ENCODE measurements at regions not wholly inside any gene's neighbourhood (a gene's known extent, or its start where the extent isn't known, plus 50 kb on each side); places are given as distances from the start of the nearest gene placed in this dataset.

DNA sequence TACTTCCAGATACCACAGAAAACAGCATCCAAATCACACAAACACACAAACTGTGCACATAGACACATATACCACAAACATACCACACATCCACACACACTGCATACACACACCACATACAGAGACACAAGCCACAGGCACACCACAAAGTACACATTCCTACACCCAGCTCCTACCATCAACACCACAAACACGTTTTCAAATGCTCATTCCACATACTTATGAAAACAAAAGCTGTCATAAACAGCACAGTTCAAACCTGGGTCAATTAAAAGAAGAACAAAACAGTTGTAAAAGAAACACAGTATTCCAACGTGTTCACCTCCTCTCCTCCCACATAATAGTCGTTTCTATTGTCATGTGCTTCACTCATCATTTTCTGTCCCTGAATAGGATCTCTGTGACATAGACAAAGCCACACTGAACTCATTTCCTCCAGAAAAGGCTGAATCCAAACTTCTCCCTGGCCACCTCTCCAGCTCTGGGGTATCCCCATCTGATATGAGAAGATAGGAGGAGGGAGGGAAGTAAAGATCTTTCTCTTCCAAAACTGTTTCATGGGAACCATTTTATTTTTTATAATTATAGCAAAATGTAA, 89.2 kb downstream of the CXCL12 start:
- H3K27me3 Mint-ChIP-seq: peaks cover 10% of the 10 kb centered on the region
- POLR2A ChIA-PET: no interaction called here
- H3K4me3 Mint-ChIP-seq: no peak overlapping the region
- no peak for DNase-seq
- no peak overlapping the region for H3K27ac Mint-ChIP-seq
- CTCF ChIA-PET: no interaction called here
- H3K9me3 Mint-ChIP-seq: no peaks in the 10 kb centered on the region
- no peaks in the 10 kb centered on the region for H3K4me1 Mint-ChIP-seq
- no peaks in the 10 kb centered on the region for H3K36me3 Mint-ChIP-seq (ENCODE audit: low read depth)

GRCh38 chr10:44294726-44295412, 90.0 kb downstream of the CXCL12 start:
- no peaks in the 10 kb centered on the region for H3K36me3 Mint-ChIP-seq (ENCODE audit: low read depth)
- ChIA-PET CTCF (no interaction called here), POLR2A (no interaction called here)
- DNase-seq: no peak
- H3K27ac Mint-ChIP-seq: no peak overlapping the region
- H3K4me3 Mint-ChIP-seq: no peak overlapping the region
- no peaks in the 10 kb centered on the region for H3K9me3 Mint-ChIP-seq
- peaks cover 10% of the 10 kb centered on the region for H3K27me3 Mint-ChIP-seq
- no peaks in the 10 kb centered on the region for H3K4me1 Mint-ChIP-seq

DNA sequence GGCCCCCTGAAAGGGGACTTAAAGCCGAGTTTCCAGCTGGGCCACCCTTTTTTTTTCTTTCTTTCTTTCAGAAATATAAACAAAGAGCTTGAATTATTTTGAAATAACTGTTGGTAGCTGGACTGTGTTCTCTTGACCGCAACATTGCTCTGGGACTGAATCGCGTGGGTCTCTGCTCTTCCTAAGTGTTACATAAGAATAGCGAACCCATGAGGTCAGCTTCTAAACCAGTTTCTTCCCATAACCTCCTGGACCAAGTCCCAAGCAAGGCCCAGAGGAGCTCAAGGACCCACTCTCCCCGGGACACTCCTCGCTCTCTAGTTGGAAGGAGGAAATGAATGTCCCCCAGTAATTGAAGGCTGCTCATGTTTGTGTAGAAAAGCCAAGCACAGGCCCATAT, 91.1 kb downstream of the CXCL12 start:
- Mint-ChIP-seq H3K27me3 (peaks cover 12% of the 10 kb centered on the region), H3K4me3 (no peak overlapping the region), H3K27ac (no peak overlapping the region), H3K36me3 (ENCODE audit: low read depth) (no peaks in the 10 kb centered on the region), H3K4me1 (no peaks in the 10 kb centered on the region), H3K9me3 (no peaks in the 10 kb centered on the region)
- POLR2A ChIA-PET: no interaction called here
- CTCF ChIA-PET: no interaction called here
- no peak for DNase-seq

DNA sequence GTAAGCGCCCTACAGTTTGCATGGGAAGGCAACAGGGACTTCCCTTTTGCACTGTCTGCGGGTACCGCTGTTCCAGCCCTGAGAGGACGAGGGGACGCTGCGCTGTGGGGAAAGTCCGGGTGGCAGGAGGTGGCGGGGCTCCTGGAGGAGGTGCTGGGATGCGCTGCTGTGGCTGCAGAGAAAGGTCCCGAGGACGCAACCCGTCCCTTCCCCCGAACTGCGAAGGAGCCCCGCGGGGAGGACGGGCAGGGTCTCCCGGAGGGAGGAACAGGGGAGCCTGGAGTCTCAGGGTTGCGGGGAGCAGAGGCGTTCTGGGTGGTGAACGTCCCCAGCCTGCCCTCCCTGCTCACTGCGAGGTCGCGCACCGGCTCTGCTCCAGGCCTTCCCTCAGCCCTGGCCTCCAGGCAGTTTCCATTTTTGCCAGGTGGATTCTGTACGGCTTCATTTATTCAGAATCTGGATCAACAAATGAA, 91.6 kb downstream of the CXCL12 start:
- H3K9me3 Mint-ChIP-seq: no peaks in the 10 kb centered on the region

DNA sequence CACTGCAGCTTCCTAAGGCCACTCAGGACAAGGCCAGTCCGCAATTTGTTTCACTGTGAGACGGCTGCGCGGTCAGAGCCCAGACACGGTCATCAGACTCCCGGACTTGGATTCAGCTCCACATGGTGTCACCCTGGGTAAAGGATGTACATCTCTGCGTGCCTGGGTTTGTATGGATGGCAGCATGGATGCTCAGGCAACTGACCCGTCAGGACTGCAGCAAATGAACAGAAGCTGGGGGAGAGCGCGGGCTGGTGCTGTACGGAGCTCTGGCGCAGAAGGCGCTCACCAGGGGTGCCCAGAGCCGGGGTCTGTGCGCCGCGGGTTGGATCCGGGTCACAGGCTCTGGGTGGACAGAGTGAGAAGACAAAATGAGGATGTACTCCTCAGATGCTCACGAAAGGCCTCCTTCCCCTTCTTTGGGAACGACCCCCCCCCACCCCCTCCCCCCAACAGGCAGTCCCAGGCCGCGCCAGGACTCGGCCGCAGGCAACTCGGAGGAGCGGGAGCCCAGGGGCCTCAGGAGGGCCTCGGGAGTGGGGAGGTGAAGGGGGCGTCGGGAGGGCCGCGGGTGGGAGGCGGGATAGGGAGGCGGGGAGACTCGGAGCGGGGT, 92.4 kb downstream of the CXCL12 start:
- peaks cover 12% of the 10 kb centered on the region for H3K27me3 Mint-ChIP-seq
- H3K4me1 Mint-ChIP-seq: no peaks in the 10 kb centered on the region
- H3K9me3 Mint-ChIP-seq: no peaks in the 10 kb centered on the region
- DNase-seq: no peak
- no peak overlapping the region for H3K27ac Mint-ChIP-seq
- ChIA-PET POLR2A (no interaction called here), CTCF (no interaction called here)
- H3K4me3 Mint-ChIP-seq: no peak overlapping the region
- no peaks in the 10 kb centered on the region for H3K36me3 Mint-ChIP-seq (ENCODE audit: low read depth)

More for the DNA sequence above, 91.6 kb downstream of the CXCL12 start:
- H3K4me1 Mint-ChIP-seq: no peaks in the 10 kb centered on the region
- ChIA-PET CTCF (no interaction called here), POLR2A (no interaction called here)
- no peak overlapping the region for H3K4me3 Mint-ChIP-seq
- H3K27ac Mint-ChIP-seq: no peak overlapping the region
- peaks cover 12% of the 10 kb centered on the region for H3K27me3 Mint-ChIP-seq
- DNase-seq: no peak
- no peaks in the 10 kb centered on the region for H3K36me3 Mint-ChIP-seq (ENCODE audit: low read depth)

DNA sequence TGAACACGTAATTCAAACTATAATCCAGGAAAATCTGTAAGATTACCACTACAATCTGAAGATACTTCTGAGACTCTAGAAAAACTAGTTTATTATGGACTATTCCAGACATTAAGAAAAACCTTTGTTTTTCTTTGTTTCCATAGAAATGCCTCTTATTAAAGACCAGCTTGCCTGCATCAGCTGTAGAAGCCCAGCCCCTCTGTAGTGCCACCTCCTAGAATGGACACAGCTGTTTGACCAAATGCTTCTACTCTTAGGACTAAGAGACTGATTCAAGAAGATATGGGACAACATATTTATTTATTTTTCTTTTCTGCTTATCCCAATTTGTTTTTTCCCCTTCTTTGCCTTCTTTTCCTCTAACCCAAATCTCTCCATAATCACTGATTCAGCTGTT, 93.8 kb downstream of the CXCL12 start:
- no peak overlapping the region for H3K4me3 Mint-ChIP-seq
- H3K27ac Mint-ChIP-seq: no peak overlapping the region
- no peak for DNase-seq
- ChIA-PET POLR2A (no interaction called here), CTCF (no interaction called here)
- H3K27me3 Mint-ChIP-seq: peaks cover 14% of the 10 kb centered on the region
- no peaks in the 10 kb centered on the region for H3K36me3 Mint-ChIP-seq (ENCODE audit: low read depth)
- H3K4me1 Mint-ChIP-seq: no peaks in the 10 kb centered on the region
- H3K9me3 Mint-ChIP-seq: no peaks in the 10 kb centered on the region

- H3K27ac Mint-ChIP-seq: no peak overlapping the region
- CTCF ChIA-PET: no interaction called here
- no peaks in the 10 kb centered on the region for H3K9me3 Mint-ChIP-seq
- H3K36me3 Mint-ChIP-seq (ENCODE audit: low read depth): no peaks in the 10 kb centered on the region
- peaks cover 17% of the 10 kb centered on the region for H3K27me3 Mint-ChIP-seq
- no peaks in the 10 kb centered on the region for H3K4me1 Mint-ChIP-seq
- no peak for DNase-seq
- POLR2A ChIA-PET: no interaction called here
- no peak overlapping the region for H3K4me3 Mint-ChIP-seq
These were observed 95.8 kb downstream of the CXCL12 start for GRCh38 chr10:44289125-44289524.

DNA sequence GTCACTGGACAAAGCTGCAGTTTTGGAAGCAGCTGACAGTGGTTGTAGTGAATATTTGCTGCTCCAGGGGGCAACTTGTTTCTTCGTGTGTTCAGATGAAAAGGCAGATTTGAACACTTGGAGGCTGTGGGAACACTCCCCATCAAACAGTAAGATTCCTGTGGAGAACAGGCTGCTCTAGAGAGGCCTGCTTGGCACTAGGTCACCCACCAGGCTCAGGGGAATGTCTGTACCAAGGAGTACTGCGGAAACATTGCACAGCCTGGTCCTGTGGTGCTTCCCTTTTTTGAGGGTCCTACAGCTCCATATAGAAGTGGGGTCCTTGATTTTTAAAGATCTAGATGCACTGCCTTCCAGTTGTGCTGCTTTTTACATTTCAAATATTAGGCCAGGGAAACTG, 97.5 kb downstream of the CXCL12 start:
- H3K27me3 Mint-ChIP-seq: peaks cover 16% of the 10 kb centered on the region
- ChIA-PET CTCF (no interaction called here), POLR2A (no interaction called here)
- H3K4me3 Mint-ChIP-seq: no peak overlapping the region
- H3K36me3 Mint-ChIP-seq (ENCODE audit: low read depth): no peaks in the 10 kb centered on the region
- DNase-seq: no peak
- H3K27ac Mint-ChIP-seq: no peak overlapping the region
- H3K9me3 Mint-ChIP-seq: no peaks in the 10 kb centered on the region
- H3K4me1 Mint-ChIP-seq: no peaks in the 10 kb centered on the region

GRCh38 chr10:44284198-44285084, 100.5 kb downstream of the CXCL12 start:
- no peak overlapping the region for H3K4me3 Mint-ChIP-seq
- POLR2A ChIA-PET: no interaction called here
- H3K4me1 Mint-ChIP-seq: no peaks in the 10 kb centered on the region
- peaks cover 6% of the 10 kb centered on the region for H3K27me3 Mint-ChIP-seq
- H3K36me3 Mint-ChIP-seq (ENCODE audit: low read depth): no peaks in the 10 kb centered on the region
- CTCF ChIA-PET: no interaction called here
- no peak overlapping the region for H3K27ac Mint-ChIP-seq
- no peak for DNase-seq
- no peaks in the 10 kb centered on the region for H3K9me3 Mint-ChIP-seq

GRCh38 chr10:44282626-44283300, 102.1 kb downstream of the CXCL12 start:
- no peaks in the 10 kb centered on the region for H3K36me3 Mint-ChIP-seq (ENCODE audit: low read depth)
- ChIA-PET CTCF (no interaction called here), POLR2A (no interaction called here)
- H3K4me1 Mint-ChIP-seq: no peaks in the 10 kb centered on the region
- H3K27ac Mint-ChIP-seq: no peak overlapping the region
- no peak overlapping the region for H3K4me3 Mint-ChIP-seq
- no peaks in the 10 kb centered on the region for H3K9me3 Mint-ChIP-seq
- no peak for DNase-seq
- H3K27me3 Mint-ChIP-seq: peaks cover 5% of the 10 kb centered on the region

DNA sequence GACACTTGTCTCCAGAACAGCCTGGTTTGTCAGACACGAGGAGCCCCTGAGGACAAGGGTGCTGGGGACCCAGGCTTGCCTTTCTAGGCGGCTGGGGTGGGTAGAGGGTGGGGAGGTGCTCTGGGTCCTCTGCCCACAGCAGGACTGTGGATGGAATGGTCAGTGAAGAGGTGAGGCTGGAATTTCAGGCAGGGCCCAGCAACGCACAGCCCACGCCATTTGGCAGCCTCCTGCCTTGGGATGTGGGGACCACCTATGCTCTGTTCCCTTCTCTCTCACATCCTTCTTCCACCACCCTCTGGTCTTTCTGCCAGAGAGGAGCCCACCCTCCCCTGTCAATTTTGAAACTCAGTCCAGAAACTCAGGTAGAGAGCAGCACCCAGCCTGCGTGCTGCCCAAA, 103.2 kb downstream of the CXCL12 start:
- no peak overlapping the region for H3K4me3 Mint-ChIP-seq

GRCh38 chr10:44281089-44281613, 103.7 kb downstream of the CXCL12 start:
- CTCF ChIA-PET: no interaction called here
- Mint-ChIP-seq H3K4me3 (no peak overlapping the region), H3K27ac (no peak overlapping the region), H3K4me1 (no peaks in the 10 kb centered on the region), H3K36me3 (ENCODE audit: low read depth) (no peaks in the 10 kb centered on the region), H3K9me3 (no peaks in the 10 kb centered on the region), H3K27me3 (peaks cover 2% of the 10 kb centered on the region)
- POLR2A ChIA-PET: no interaction called here
- DNase-seq: no peak

More for the DNA sequence above, 103.2 kb downstream of the CXCL12 start:
- Mint-ChIP-seq H3K27ac (no peak overlapping the region), H3K36me3 (ENCODE audit: low read depth) (no peaks in the 10 kb centered on the region), H3K9me3 (no peaks in the 10 kb centered on the region), H3K27me3 (peaks cover 2% of the 10 kb centered on the region), H3K4me1 (no peaks in the 10 kb centered on the region)
- ChIA-PET POLR2A (no interaction called here), CTCF (no interaction called here)
- DNase-seq: no peak
